ENCODE measurements at regions not wholly inside any gene's neighbourhood (a gene's known extent, or its start where the extent isn't known, plus 50 kb on each side); places are given as distances from the start of the nearest gene placed in this dataset.

DNA sequence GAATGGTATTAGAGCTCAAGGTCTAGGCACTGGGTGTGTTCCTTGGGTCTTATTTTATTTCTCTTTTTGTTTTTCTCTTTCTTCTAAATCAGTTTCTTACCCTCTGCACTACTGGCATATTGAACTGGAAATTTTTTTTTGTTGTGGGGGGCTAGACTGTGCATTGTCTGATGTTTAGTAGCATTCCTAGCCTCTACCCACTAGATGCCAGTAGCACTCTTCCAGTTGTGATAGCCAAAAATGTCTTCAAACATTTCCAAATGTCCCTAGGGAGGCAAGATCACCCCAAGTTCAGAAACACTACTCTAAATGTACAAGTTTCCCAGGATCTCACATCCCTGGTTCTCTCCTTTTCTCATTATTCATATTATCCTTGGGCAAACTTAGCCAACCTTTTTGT is 69.8 kb upstream of the AMOT start:
- TF ChIP-seq POLR2A (IDR thresholded peaks at IDR 0.05) = no peak
- no peak for TF ChIP-seq CTCF (IDR thresholded peaks at IDR 0.05)
- no peak for TF ChIP-seq POLR2AphosphoS5 (IDR thresholded peaks at IDR 0.05)
- no peak for TF ChIP-seq EP300 (IDR thresholded peaks at IDR 0.05)

All from gastroesophageal sphincter (tissue), 3 donors.